ENCODE measurements at regions not wholly inside any gene's neighbourhood (a gene's known extent, or its start where the extent isn't known, plus 50 kb on each side); places are given as distances from the start of the nearest gene placed in this dataset.

- no peaks in the 10 kb centered on the region for H3K36me3 ChIP-seq (replicated peaks; ENCODE audit: insufficient read depth, low read depth)
- H3K9me3 ChIP-seq (ENCODE audit: low read depth) = no peaks in the 10 kb centered on the region
- H3K4me1 ChIP-seq (ENCODE audit: insufficient read depth) = peaks cover 12% of the 10 kb centered on the region
- no peak overlapping the region for H3K27ac ChIP-seq
- H3K27me3 ChIP-seq = no peaks in the 10 kb centered on the region
- H3K4me2 ChIP-seq = no peak overlapping the region
- no peak overlapping the region for H3K4me3 ChIP-seq
- 95% methylated on average over 1 of the region's 1 CpG for WGBS (ENCODE audit: low lambda C conversion rate, missing lambda C conversion rate)
- no peaks in the 10 kb centered on the region for H3K9me2 ChIP-seq (replicated peaks; ENCODE audit: insufficient read depth)
- no peaks in the 10 kb centered on the region for H4K20me1 ChIP-seq (ENCODE audit: insufficient read depth, poor library complexity, severe bottlenecking)
- TF ChIP-seq EZH2phosphoT487 (IDR thresholded peaks at IDR 0.05; ENCODE audit: low read depth, severe bottlenecking, unreplicated experiment) (no peak), CTCF (IDR thresholded peaks at IDR 0.05; ENCODE audit: poor library complexity) (no peak), EZH2 (IDR thresholded peaks at IDR 0.05; ENCODE audit: borderline replicate concordance) (no peak)
- DNase-seq (ENCODE audit: low spot score) = no peak
- no peaks in the 10 kb centered on the region for H3K79me2 ChIP-seq
- no peak overlapping the region for H2AFZ ChIP-seq
These were observed 89.3 kb upstream of the HAAO start for GRCh38 chr2:42881732-42882131.

GRCh38 chr2:42880738-42881690 is 88.6 kb upstream of the HAAO start:
- Histone ChIP-seq H3K27me3 (no peaks in the 10 kb centered on the region), H3K79me2 (no peaks in the 10 kb centered on the region), H3K4me1 (ENCODE audit: insufficient read depth) (peaks cover 15% of the 10 kb centered on the region), H3K27ac (no peak overlapping the region), H4K20me1 (ENCODE audit: insufficient read depth, poor library complexity, severe bottlenecking) (no peaks in the 10 kb centered on the region), H3K4me2 (no peak overlapping the region), H3K36me3 (replicated peaks; ENCODE audit: insufficient read depth, low read depth) (no peaks in the 10 kb centered on the region), H3K9me3 (ENCODE audit: low read depth) (no peaks in the 10 kb centered on the region), H3K9me2 (replicated peaks; ENCODE audit: insufficient read depth) (no peaks in the 10 kb centered on the region), H3K4me3 (no peak overlapping the region), H2AFZ (no peak overlapping the region)
- no peak for TF ChIP-seq EZH2phosphoT487 (IDR thresholded peaks at IDR 0.05; ENCODE audit: low read depth, severe bottlenecking, unreplicated experiment)
- no peak for TF ChIP-seq CTCF (IDR thresholded peaks at IDR 0.05; ENCODE audit: poor library complexity)
- TF ChIP-seq EZH2 (IDR thresholded peaks at IDR 0.05; ENCODE audit: borderline replicate concordance) = no peak
- no peak for DNase-seq (ENCODE audit: low spot score)
- 68% methylated on average over 9 of the region's 9 CpGs for WGBS (ENCODE audit: low lambda C conversion rate, missing lambda C conversion rate)

- Histone ChIP-seq H3K27ac (no peak overlapping the region), H3K4me2 (no peak overlapping the region), H4K20me1 (ENCODE audit: insufficient read depth, poor library complexity, severe bottlenecking) (no peaks in the 10 kb centered on the region), H2AFZ (no peak overlapping the region), H3K9me3 (ENCODE audit: low read depth) (no peaks in the 10 kb centered on the region), H3K4me3 (no peak overlapping the region), H3K36me3 (replicated peaks; ENCODE audit: insufficient read depth, low read depth) (no peaks in the 10 kb centered on the region), H3K27me3 (no peaks in the 10 kb centered on the region), H3K79me2 (no peaks in the 10 kb centered on the region), H3K9me2 (replicated peaks; ENCODE audit: insufficient read depth) (no peaks in the 10 kb centered on the region), H3K4me1 (ENCODE audit: insufficient read depth) (peaks cover 21% of the 10 kb centered on the region)
- TF ChIP-seq EZH2 (IDR thresholded peaks at IDR 0.05; ENCODE audit: borderline replicate concordance) (no peak), EZH2phosphoT487 (IDR thresholded peaks at IDR 0.05; ENCODE audit: low read depth, severe bottlenecking, unreplicated experiment) (no peak), CTCF (IDR thresholded peaks at IDR 0.05; ENCODE audit: poor library complexity) (no peak)
- no peak for DNase-seq (ENCODE audit: low spot score)
- 89% methylated on average over 18 of the region's 18 CpGs for WGBS (ENCODE audit: low lambda C conversion rate, missing lambda C conversion rate)
These were observed 87.7 kb upstream of the HAAO start for GRCh38 chr2:42879913-42880737.
